ENCODE measurements at regions not wholly inside any gene's neighbourhood (a gene's known extent, or its start where the extent isn't known, plus 50 kb on each side); places are given as distances from the start of the nearest gene placed in this dataset.

- no peak for TF ChIP-seq CTCF (IDR thresholded peaks at IDR 0.05)
- DNase-seq: no peak
- peaks cover 6% of the 10 kb centered on the region for H3K27me3 Mint-ChIP-seq (ENCODE audit: low read depth, poor library complexity)
- peaks cover 10% of the 10 kb centered on the region for H3K36me3 Mint-ChIP-seq (ENCODE audit: low read depth)
- H3K4me3 Mint-ChIP-seq: no peak overlapping the region
- peak overlapping the region; percentile 52 for H3K27ac Mint-ChIP-seq
- H3K4me1 Mint-ChIP-seq: peaks cover 38% of the 10 kb centered on the region
- peaks cover 5% of the 10 kb centered on the region for H3K9me3 Mint-ChIP-seq
Observed at GRCh38 chr21:15423676-15424445, 305.9 kb upstream of the USP25 start.

- Mint-ChIP-seq H3K27me3 (ENCODE audit: low read depth, poor library complexity) (peaks cover 6% of the 10 kb centered on the region), H3K36me3 (ENCODE audit: low read depth) (peaks cover 10% of the 10 kb centered on the region), H3K9me3 (peaks cover 5% of the 10 kb centered on the region), H3K4me1 (peaks cover 27% of the 10 kb centered on the region), H3K4me3 (no peak overlapping the region), H3K27ac (no peak overlapping the region)
- DNase-seq: no peak
- no peak for TF ChIP-seq CTCF (IDR thresholded peaks at IDR 0.05)
Observed at GRCh38 chr21:15425049-15425448, 304.7 kb upstream of the USP25 start.

GRCh38 chr21:15430023-15430422, 299.8 kb upstream of the USP25 start:
- Mint-ChIP-seq H3K9me3 (peaks cover 31% of the 10 kb centered on the region), H3K4me3 (no peak overlapping the region), H3K27me3 (ENCODE audit: low read depth, poor library complexity) (peaks cover 3% of the 10 kb centered on the region), H3K36me3 (ENCODE audit: low read depth) (peaks cover 34% of the 10 kb centered on the region), H3K27ac (peak overlapping the region; percentile 30), H3K4me1 (peaks cover 26% of the 10 kb centered on the region)
- no peak for TF ChIP-seq CTCF (IDR thresholded peaks at IDR 0.05)
- no peak for DNase-seq

- DNase-seq: no peak
- H3K4me3 Mint-ChIP-seq: no peak overlapping the region
- TF ChIP-seq CTCF (IDR thresholded peaks at IDR 0.05): no peak
- peaks cover 37% of the 10 kb centered on the region for H3K36me3 Mint-ChIP-seq (ENCODE audit: low read depth)
- H3K27me3 Mint-ChIP-seq (ENCODE audit: low read depth, poor library complexity): peaks cover 3% of the 10 kb centered on the region
- peaks cover 34% of the 10 kb centered on the region for H3K9me3 Mint-ChIP-seq
- H3K4me1 Mint-ChIP-seq: peaks cover 26% of the 10 kb centered on the region
- H3K27ac Mint-ChIP-seq: peak overlapping the region; percentile 30
Observed at GRCh38 chr21:15430577-15430976, 299.2 kb upstream of the USP25 start.

- H3K36me3 Mint-ChIP-seq (ENCODE audit: low read depth): peaks cover 41% of the 10 kb centered on the region
- TF ChIP-seq CTCF (IDR thresholded peaks at IDR 0.05): no peak
- H3K27me3 Mint-ChIP-seq (ENCODE audit: low read depth, poor library complexity): peaks cover 3% of the 10 kb centered on the region
- no peak overlapping the region for H3K27ac Mint-ChIP-seq
- H3K4me1 Mint-ChIP-seq: peaks cover 28% of the 10 kb centered on the region
- H3K9me3 Mint-ChIP-seq: peaks cover 37% of the 10 kb centered on the region
- no peak for DNase-seq
- H3K4me3 Mint-ChIP-seq: no peak overlapping the region
Observed at GRCh38 chr21:15431053-15431452, 298.7 kb upstream of the USP25 start.

- DNase-seq: no peak
- TF ChIP-seq CTCF (IDR thresholded peaks at IDR 0.05): no peak
- Mint-ChIP-seq H3K27me3 (ENCODE audit: low read depth, poor library complexity) (no peaks in the 10 kb centered on the region), H3K4me3 (no peak overlapping the region), H3K36me3 (ENCODE audit: low read depth) (peaks cover 51% of the 10 kb centered on the region), H3K4me1 (peaks cover 47% of the 10 kb centered on the region), H3K9me3 (peaks cover 37% of the 10 kb centered on the region), H3K27ac (no peak overlapping the region)
Observed at GRCh38 chr21:15433091-15433490, 296.7 kb upstream of the USP25 start.

Data from nephron progenitor cell (in vitro differentiated cells).